GM12875 (cell line): ENCODE measurements at regions not wholly inside any gene's neighbourhood (a gene's known extent, or its start where the extent isn't known, plus 50 kb on each side); places are given as distances from the start of the nearest gene placed in this dataset.

Source experiments
- H3K4me3 ChIP-seq: one replicate; pipeline ENCODE4 v1.5.1; 2011; ENCODE audit warnings: low read depth, low read length, control low read depth
- TF ChIP-seq, protein P1 (sequence below): IDR thresholded peaks from 2 replicates; pipeline ENCODE4 v1.5.1; 2011; ENCODE audit warnings: low read depth, mild to moderate bottlenecking, control low read depth, inconsistent platforms, low read length, moderate library complexity, borderline replicate concordance; ENCODE audit not compliant: insufficient read depth

GRCh38 chr7:32147546-32148268 lies 77.5 kb upstream of the PDE1C start:
- TF ChIP-seq, protein P1, sequence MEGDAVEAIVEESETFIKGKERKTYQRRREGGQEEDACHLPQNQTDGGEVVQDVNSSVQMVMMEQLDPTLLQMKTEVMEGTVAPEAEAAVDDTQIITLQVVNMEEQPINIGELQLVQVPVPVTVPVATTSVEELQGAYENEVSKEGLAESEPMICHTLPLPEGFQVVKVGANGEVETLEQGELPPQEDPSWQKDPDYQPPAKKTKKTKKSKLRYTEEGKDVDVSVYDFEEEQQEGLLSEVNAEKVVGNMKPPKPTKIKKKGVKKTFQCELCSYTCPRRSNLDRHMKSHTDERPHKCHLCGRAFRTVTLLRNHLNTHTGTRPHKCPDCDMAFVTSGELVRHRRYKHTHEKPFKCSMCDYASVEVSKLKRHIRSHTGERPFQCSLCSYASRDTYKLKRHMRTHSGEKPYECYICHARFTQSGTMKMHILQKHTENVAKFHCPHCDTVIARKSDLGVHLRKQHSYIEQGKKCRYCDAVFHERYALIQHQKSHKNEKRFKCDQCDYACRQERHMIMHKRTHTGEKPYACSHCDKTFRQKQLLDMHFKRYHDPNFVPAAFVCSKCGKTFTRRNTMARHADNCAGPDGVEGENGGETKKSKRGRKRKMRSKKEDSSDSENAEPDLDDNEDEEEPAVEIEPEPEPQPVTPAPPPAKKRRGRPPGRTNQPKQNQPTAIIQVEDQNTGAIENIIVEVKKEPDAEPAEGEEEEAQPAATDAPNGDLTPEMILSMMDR: no peak

DNA sequence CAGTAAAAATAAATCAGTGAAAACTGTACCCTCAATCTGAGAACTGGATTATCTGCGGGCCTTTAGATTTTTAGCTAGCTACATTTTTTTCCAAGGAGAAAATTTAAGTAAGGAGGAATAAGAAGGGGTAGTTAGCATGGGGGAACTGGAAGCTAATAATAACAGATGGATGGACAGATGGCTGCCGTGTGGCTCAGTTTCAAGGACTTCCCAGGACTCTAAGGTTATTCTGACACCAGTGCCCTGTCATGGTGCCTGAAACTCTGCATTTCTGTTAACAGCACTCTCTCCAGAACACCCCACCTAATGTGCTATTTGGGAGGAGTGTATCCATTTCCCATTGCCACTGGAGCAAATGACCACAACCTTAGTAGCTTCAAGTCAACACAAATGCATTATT lies 75.7 kb upstream of the PDE1C start:
- TF ChIP-seq, protein P1: no peak

More at GRCh38 chr7:32147546-32148268, 77.5 kb upstream of the PDE1C start:
- H3K4me3 ChIP-seq: no peak overlapping the region

GRCh38 chr7:32144676-32145075 lies 74.5 kb upstream of the PDE1C start:
- TF ChIP-seq, protein P1: no peak
- H3K4me3 ChIP-seq: no peak overlapping the region

More for the DNA sequence above, 75.7 kb upstream of the PDE1C start:
- no peak overlapping the region for H3K4me3 ChIP-seq

GRCh38 chr7:32143301-32143700 lies 73.1 kb upstream of the PDE1C start:
- no peak overlapping the region for H3K4me3 ChIP-seq
- TF ChIP-seq, protein P1: no peak

DNA sequence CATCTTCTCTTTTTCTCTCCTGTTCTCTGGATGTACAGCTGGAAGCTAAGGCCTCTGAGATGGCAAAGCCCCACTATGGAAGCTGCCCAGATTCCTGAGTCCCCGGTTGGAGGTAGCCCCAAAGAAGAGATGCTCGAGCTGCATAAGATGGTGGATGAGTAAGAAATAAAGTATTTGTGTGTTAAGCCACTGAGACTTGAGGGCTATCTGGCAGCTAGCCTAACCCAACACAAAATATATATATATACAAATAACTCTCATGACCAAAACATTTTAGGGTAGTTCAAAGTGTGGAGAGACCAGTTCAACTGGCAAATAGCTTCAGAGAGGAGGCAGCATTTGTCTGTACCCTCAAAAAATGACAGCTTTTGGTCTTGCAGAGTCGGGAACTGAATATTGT lies 72.4 kb upstream of the PDE1C start:
- H3K4me3 ChIP-seq: no peak overlapping the region
- TF ChIP-seq, protein P1: no peak

GRCh38 chr7:32140210-32140939 lies 70.2 kb upstream of the PDE1C start:
- H3K4me3 ChIP-seq: no peak overlapping the region

DNA sequence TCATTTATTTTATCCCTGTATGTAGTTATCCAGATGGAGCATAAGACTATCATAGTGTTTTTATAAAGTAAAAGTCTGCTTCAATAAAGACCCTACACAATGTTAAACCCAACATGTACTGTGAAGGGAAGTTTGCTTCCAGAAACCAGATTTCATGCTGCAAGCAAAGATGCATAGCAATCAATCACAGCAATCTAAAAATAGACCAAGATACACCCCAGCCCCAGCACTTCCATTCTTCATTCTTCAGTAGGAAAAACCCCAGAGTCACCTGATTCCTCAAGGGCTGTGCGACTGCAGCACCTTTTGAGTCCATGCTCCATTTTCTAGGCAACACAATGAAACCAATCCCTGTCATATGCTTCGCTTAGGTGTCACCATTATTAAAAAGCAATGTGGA lies 66.9 kb upstream of the PDE1C start:
- TF ChIP-seq, protein P1: no peak
- no peak overlapping the region for H3K4me3 ChIP-seq

More at GRCh38 chr7:32140210-32140939, 70.2 kb upstream of the PDE1C start:
- TF ChIP-seq, protein P1: no peak
